MCF 10A (cell line): ENCODE measurements at regions not wholly inside any gene's neighbourhood (a gene's known extent, or its start where the extent isn't known, plus 50 kb on each side); places are given as distances from the start of the nearest gene placed in this dataset.

ENCODE experiments used
- BruUV-seq: library from RNA; stranded (reverse); fragments of 400-500 nt; replicated peaks from 2 replicates; lab custom pipeline; 2021; lab: Mats Ljungman, UMichigan
- CTCF ChIA-PET: fragments of 300-600 bp; sonication (Branson Sonifier 250); formaldehyde crosslinking; extraction: SDS; loops from one replicate; lab custom pipeline; 2021; ENCODE audit warnings: antibody characterized with exemption, inconsistent platforms; lab: Yijun Ruan, JAX
- POLR2A ChIA-PET: fragments of 300-600, 350-650 bp; sonication (Branson Sonifier 250); formaldehyde crosslinking; extraction: SDS; loops from one replicate; lab custom pipeline; 2020; ENCODE audit warnings: antibody characterized with exemption, inconsistent platforms; lab: Yijun Ruan, JAX
- DNase-seq: peaks from one replicate; pipeline ENCODE4 v3.0.0-alpha.2; 2018; ENCODE audit not compliant: unreplicated experiment
- H3K27ac Mint-ChIP-seq: one replicate; pipeline ENCODE4 v1.8.0; 2022; ENCODE audit warnings: mild to moderate bottlenecking, low read depth, mixed read lengths; ENCODE audit not compliant: unreplicated experiment
- H3K27me3 Mint-ChIP-seq: one replicate; pipeline ENCODE4 v1.8.0; 2022; ENCODE audit warnings: mixed read lengths; ENCODE audit not compliant: insufficient read depth, unreplicated experiment
- H3K36me3 Mint-ChIP-seq: one replicate; pipeline ENCODE4 v1.8.0; 2022; ENCODE audit warnings: mild to moderate bottlenecking, moderate library complexity, mixed read lengths; ENCODE audit not compliant: insufficient read depth, unreplicated experiment
- H3K4me1 Mint-ChIP-seq: one replicate; pipeline ENCODE4 v1.8.0; 2022; ENCODE audit warnings: mixed read lengths; ENCODE audit not compliant: insufficient read depth, unreplicated experiment
- H3K4me3 Mint-ChIP-seq: one replicate; pipeline ENCODE4 v1.8.0; 2022; ENCODE audit warnings: mild to moderate bottlenecking, moderate library complexity, mixed read lengths; ENCODE audit not compliant: unreplicated experiment
- H3K9me3 Mint-ChIP-seq: one replicate; pipeline ENCODE4 v1.8.0; 2022; ENCODE audit warnings: mixed read lengths; ENCODE audit not compliant: unreplicated experiment
- CTCF ChIP-seq: fragments of 200-600 bp; IDR thresholded peaks from one replicate; pipeline ENCODE4 v1.8.0; 2022; ENCODE audit warnings: antibody characterized with exemption, mild to moderate bottlenecking; ENCODE audit not compliant: unreplicated experiment
- intact Hi-C: fragments of 100-400 bp; cut with micrococcal nuclease; formaldehyde crosslinking; loops from 2 replicates; pipeline ENCODE4 v1.14.1; 2022

- POLR2A ChIA-PET = no interaction called here
- Mint-ChIP-seq H3K9me3 (peaks cover 34% of the 10 kb centered on the region), H3K27ac (no peak overlapping the region)
Measured at GRCh38 chrX:64853424-64853823, 122.8 kb downstream of the ZC4H2 start.

GRCh38 chrX:64850371-64851082 lies 125.7 kb downstream of the ZC4H2 start:
- no peak for TF ChIP-seq CTCF
- no TSS peak for BruUV-seq
- no peak overlapping the region for H3K4me3 Mint-ChIP-seq
- H3K27me3 Mint-ChIP-seq = no peaks in the 10 kb centered on the region
- no peaks in the 10 kb centered on the region for H3K4me1 Mint-ChIP-seq
- ChIA-PET POLR2A (no interaction called here), CTCF (no interaction called here)
- no peak for DNase-seq
- H3K27ac Mint-ChIP-seq = no peak overlapping the region
- no peaks in the 10 kb centered on the region for H3K36me3 Mint-ChIP-seq
- H3K9me3 Mint-ChIP-seq = peaks cover 11% of the 10 kb centered on the region
- intact Hi-C loops = no loop called here

More at GRCh38 chrX:64853424-64853823, 122.8 kb downstream of the ZC4H2 start:
- no peaks in the 10 kb centered on the region for H3K36me3 Mint-ChIP-seq
- CTCF ChIA-PET = no interaction called here
- intact Hi-C loops = no loop called here
- no peaks in the 10 kb centered on the region for H3K4me1 Mint-ChIP-seq
- no peak for TF ChIP-seq CTCF
- H3K4me3 Mint-ChIP-seq = no peak overlapping the region
- DNase-seq = no peak
- H3K27me3 Mint-ChIP-seq = no peaks in the 10 kb centered on the region
- BruUV-seq = no TSS peak

GRCh38 chrX:64843224-64843623 lies 133.0 kb downstream of the ZC4H2 start:
- no TSS peak for BruUV-seq
- no peak for TF ChIP-seq CTCF
- no peak for DNase-seq
- POLR2A ChIA-PET = no interaction called here
- Mint-ChIP-seq H3K9me3 (peaks cover 41% of the 10 kb centered on the region), H3K4me1 (no peaks in the 10 kb centered on the region), H3K4me3 (no peak overlapping the region), H3K27me3 (no peaks in the 10 kb centered on the region), H3K36me3 (no peaks in the 10 kb centered on the region), H3K27ac (no peak overlapping the region)
- CTCF ChIA-PET = no interaction called here
- intact Hi-C loops = no loop called here

- no TSS peak for BruUV-seq
- no peak for TF ChIP-seq CTCF
- no peak for DNase-seq
- H3K36me3 Mint-ChIP-seq = no peaks in the 10 kb centered on the region
- H3K4me1 Mint-ChIP-seq = no peaks in the 10 kb centered on the region
- no peak overlapping the region for H3K4me3 Mint-ChIP-seq
- H3K27ac Mint-ChIP-seq = no peak overlapping the region
- no peaks in the 10 kb centered on the region for H3K27me3 Mint-ChIP-seq
- peaks cover 41% of the 10 kb centered on the region for H3K9me3 Mint-ChIP-seq
- CTCF ChIA-PET = no interaction called here
- POLR2A ChIA-PET = no interaction called here
- intact Hi-C loops = no loop called here
Measured at GRCh38 chrX:64842492-64842891, 133.8 kb downstream of the ZC4H2 start.
